ENCODE measurements at regions not wholly inside any gene's neighbourhood (a gene's known extent, or its start where the extent isn't known, plus 50 kb on each side); places are given as distances from the start of the nearest gene placed in this dataset.

DNA sequence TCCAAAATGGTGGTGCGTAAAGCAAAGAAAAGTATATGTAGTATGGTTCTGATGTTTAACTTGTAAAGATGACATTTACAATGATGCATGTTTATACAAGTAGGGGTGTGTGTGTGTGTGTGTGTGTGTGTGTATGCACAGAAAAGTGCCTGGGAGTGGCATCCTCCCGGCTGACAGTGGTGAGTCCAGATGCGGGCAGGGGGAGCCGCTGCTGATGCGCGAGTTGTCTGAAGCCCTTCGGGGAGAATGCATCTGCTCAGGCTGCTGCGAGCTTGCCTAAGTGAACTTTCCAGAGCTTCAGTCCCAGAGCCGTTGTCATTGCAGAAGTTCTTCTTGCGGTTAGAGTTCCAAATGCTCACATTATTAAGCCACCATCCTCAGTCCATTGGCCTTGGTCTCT is 429.7 kb upstream of the HS6ST1 start:
- no peak for FAIRE-seq
- in situ Hi-C loops (cut with HindIII; ENCODE audit: extremely low pct_ligation_motif_present, low pct_unique_long_range_greater_than_20kb): loop anchor here (25.0 kb wide), 1 partner anchor 686 kb away; no protein-coding TSS in a partner anchor

More for the DNA sequence above, 429.7 kb upstream of the HS6ST1 start:
- no peaks in the 10 kb centered on the region for H3K36me3 ChIP-seq (replicated peaks in 1 of 2; ENCODE audit: control insufficient read depth in 1 of 2, insufficient read depth in 2 of 2, low read length in 2 of 2)
- no peak overlapping the region for H3K4me2 ChIP-seq (ENCODE audit: low read depth, low read length)
- peaks cover 3 to 48% of the 10 kb centered on the region in 2 experiments; a peak in 3 of 5 replicates for H3K27me3 ChIP-seq (ENCODE audit: control insufficient read depth in 1 of 2, insufficient read depth in 2 of 2, low read length in 2 of 2)
- intact Hi-C loops (cut with micrococcal nuclease; ENCODE audit: unreplicated experiment): no loop called here
- TF ChIP-seq, protein P1, sequence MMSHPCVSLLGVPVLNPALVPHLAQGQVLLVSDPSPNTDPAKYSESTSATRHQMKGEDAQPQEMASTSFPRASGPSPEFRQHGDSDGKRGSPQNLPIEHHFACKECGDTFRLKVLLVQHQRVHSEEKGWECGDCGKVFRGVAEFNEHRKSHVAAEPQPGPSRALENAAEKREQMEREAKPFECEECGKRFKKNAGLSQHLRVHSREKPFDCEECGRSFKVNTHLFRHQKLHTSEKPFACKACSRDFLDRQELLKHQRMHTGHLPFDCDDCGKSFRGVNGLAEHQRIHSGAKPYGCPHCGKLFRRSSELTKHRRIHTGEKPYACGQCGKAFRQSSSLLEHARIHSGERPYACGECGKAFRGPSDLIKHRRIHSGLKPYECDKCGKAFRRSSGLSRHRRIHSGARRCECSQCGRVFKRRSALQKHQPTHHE (CRISPR knock-in tag; IDR thresholded peaks at IDR 0.05; ENCODE audit: borderline replicate concordance): no peak
- TF ChIP-seq ZNF281 (CRISPR knock-in tag; IDR thresholded peaks at IDR 0.05; ENCODE audit: borderline replicate concordance): no peak
- no peak for TF ChIP-seq FIP1L1 (IDR thresholded peaks at IDR 0.05; ENCODE audit: borderline replicate concordance, insufficient read depth, low read depth, low read length)
- ATAC-seq (no peak), DNase-seq (ENCODE audit: low spot score) (no peak)
- no peak overlapping the region for H3K4me3 ChIP-seq (replicated peaks in 1 of 3; ENCODE audit: insufficient read depth in 1 of 3, low read depth in 2 of 3, low read length in 3 of 3)
- POLR2A ChIA-PET: no interaction called here
- H3K4me1 ChIP-seq (ENCODE audit: insufficient read depth, low read length): no peaks in the 10 kb centered on the region
- no peak overlapping the region for H3K9ac ChIP-seq (ENCODE audit: insufficient read depth, low read depth, low read length)
- no peak overlapping the region for H3K27ac ChIP-seq (ENCODE audit: extremely low read length, insufficient read depth, low read length)
- H3K9me3 ChIP-seq (ENCODE audit: low read length): no peaks in the 10 kb centered on the region
- H2AFZ ChIP-seq (ENCODE audit: low read length): no peak overlapping the region
- no peaks in the 10 kb centered on the region for H3K79me2 ChIP-seq (ENCODE audit: insufficient read depth, low read length)
- no TSS peak for BruUV-seq (replicated peaks)
- CTCF ChIA-PET (ENCODE audit: low intra/inter-chr PET ratio, low total read pairs): no interaction called here
- WGBS (ENCODE audit: low lambda C conversion rate): 48% methylated on average over 6 of the region's 10 CpGs
- H4K20me1 ChIP-seq (ENCODE audit: insufficient read depth, low read length): no peaks in the 10 kb centered on the region
